ENCODE measurements at regions not wholly inside any gene's neighbourhood (a gene's known extent, or its start where the extent isn't known, plus 50 kb on each side); places are given as distances from the start of the nearest gene placed in this dataset.

GRCh38 chr9:108073823-108074222, 584.3 kb upstream of the KLF4 start:
- no peak for TF ChIP-seq POLR2AphosphoS5 (IDR thresholded peaks at IDR 0.05)
- no peak for TF ChIP-seq EP300 (IDR thresholded peaks at IDR 0.05)
- TF ChIP-seq, protein P1, sequence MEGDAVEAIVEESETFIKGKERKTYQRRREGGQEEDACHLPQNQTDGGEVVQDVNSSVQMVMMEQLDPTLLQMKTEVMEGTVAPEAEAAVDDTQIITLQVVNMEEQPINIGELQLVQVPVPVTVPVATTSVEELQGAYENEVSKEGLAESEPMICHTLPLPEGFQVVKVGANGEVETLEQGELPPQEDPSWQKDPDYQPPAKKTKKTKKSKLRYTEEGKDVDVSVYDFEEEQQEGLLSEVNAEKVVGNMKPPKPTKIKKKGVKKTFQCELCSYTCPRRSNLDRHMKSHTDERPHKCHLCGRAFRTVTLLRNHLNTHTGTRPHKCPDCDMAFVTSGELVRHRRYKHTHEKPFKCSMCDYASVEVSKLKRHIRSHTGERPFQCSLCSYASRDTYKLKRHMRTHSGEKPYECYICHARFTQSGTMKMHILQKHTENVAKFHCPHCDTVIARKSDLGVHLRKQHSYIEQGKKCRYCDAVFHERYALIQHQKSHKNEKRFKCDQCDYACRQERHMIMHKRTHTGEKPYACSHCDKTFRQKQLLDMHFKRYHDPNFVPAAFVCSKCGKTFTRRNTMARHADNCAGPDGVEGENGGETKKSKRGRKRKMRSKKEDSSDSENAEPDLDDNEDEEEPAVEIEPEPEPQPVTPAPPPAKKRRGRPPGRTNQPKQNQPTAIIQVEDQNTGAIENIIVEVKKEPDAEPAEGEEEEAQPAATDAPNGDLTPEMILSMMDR (IDR thresholded peaks at IDR 0.05) = no peak
- TF ChIP-seq POLR2A (IDR thresholded peaks at IDR 0.05; ENCODE audit: low read depth) = no peak
- Histone ChIP-seq H3K27ac (replicated peaks in 1 of 4) (no peak overlapping the region), H3K9me3 (no peaks in the 10 kb centered on the region), H3K27me3 (no peaks in the 10 kb centered on the region), H3K4me1 (no peaks in the 10 kb centered on the region), H3K4me3 (no peak overlapping the region), H3K36me3 (no peaks in the 10 kb centered on the region)
- 77% methylated on average over 6 of the region's 6 CpGs for WGBS
- DNase-seq (ENCODE audit: extremely low spot score) = no peak
- intact Hi-C loops (cut with DNase I) = no loop called here

DNA sequence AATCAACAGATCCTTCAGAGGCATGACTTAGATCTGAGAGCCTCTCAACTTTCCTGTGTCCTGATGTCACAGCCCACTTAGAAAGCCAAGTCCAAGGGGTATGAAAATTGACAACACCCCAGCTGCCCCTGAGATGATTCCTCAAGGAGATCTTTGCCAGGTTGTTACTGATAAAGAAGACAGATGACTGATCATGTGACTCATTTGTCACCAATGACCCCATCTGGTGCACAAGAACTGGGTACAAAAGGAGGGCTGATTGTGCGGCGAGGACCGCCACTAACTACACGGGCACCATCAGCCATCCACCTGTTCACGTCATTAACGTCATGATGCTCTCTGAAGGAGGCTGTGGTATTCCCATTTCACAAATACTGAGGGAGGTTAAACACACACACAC, 583.2 kb upstream of the KLF4 start:
- Histone ChIP-seq H3K4me3 (no peak overlapping the region), H3K27ac (replicated peaks in 1 of 4) (no peak overlapping the region), H3K9me3 (no peaks in the 10 kb centered on the region), H3K27me3 (no peaks in the 10 kb centered on the region), H3K36me3 (no peaks in the 10 kb centered on the region), H3K4me1 (no peaks in the 10 kb centered on the region)
- DNase-seq (ENCODE audit: extremely low spot score) = no peak
- TF ChIP-seq EP300 (IDR thresholded peaks at IDR 0.05) = no peak
- no peak for TF ChIP-seq POLR2A (IDR thresholded peaks at IDR 0.05; ENCODE audit: low read depth)
- TF ChIP-seq, protein P1 (IDR thresholded peaks at IDR 0.05) = no peak
- TF ChIP-seq POLR2AphosphoS5 (IDR thresholded peaks at IDR 0.05) = no peak
- 100% methylated on average over 6 of the region's 6 CpGs for WGBS
- intact Hi-C loops (cut with DNase I) = no loop called here

DNA sequence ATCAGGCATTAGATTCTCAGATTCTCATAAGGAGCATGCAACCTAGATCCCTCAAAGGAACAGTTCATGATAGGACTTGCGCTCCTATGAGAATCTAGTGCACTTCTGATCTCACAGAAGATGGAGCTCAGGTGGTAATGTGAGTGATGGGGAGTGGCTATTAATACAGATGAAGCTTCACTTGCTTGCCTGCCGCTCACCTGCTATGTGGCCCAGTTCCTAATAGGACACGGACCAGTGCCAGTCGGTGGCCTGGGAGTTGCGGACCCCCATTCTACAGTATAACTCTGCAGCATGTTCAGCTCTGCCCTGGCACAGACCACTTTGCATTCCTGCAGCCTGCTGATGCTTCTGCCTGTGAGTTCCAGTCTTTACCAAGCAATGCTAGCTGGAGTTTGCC, 581.3 kb upstream of the KLF4 start:
- Histone ChIP-seq H3K4me1 (no peaks in the 10 kb centered on the region), H3K27ac (replicated peaks in 1 of 4) (no peak overlapping the region), H3K9me3 (no peaks in the 10 kb centered on the region), H3K27me3 (no peaks in the 10 kb centered on the region), H3K36me3 (no peaks in the 10 kb centered on the region), H3K4me3 (no peak overlapping the region)
- intact Hi-C loops (cut with DNase I) = no loop called here
- DNase-seq (ENCODE audit: extremely low spot score) = no peak
- TF ChIP-seq POLR2AphosphoS5 (IDR thresholded peaks at IDR 0.05) (no peak), EP300 (IDR thresholded peaks at IDR 0.05) (no peak), POLR2A (IDR thresholded peaks at IDR 0.05; ENCODE audit: low read depth) (no peak)
- TF ChIP-seq, protein P1 (IDR thresholded peaks at IDR 0.05) = no peak
- WGBS = 98% methylated on average over 4 of the region's 5 CpGs

DNA sequence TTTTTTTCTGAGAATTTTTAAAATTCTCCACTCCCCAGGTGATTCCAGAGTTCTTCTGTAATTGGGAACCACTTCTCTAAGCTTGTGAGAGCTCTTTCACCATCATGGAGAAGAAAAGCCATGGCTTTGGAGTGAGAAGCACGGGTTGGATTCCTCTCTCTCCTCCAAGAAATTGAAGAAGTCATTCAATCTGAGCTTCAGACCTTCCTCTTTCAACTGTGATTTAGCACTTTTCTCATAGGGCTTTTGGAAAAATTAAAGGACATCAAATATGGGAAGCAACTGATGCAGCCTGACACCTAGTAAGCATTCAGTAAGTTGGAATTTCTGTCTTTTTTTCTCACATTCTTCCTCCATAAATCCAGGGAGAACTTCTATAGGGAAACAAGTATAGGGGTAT, 580.4 kb upstream of the KLF4 start:
- Histone ChIP-seq H3K4me1 (no peaks in the 10 kb centered on the region), H3K27me3 (no peaks in the 10 kb centered on the region), H3K27ac (replicated peaks in 1 of 4) (no peak overlapping the region), H3K36me3 (no peaks in the 10 kb centered on the region), H3K4me3 (no peak overlapping the region), H3K9me3 (no peaks in the 10 kb centered on the region)
- no peak for DNase-seq (ENCODE audit: extremely low spot score)
- intact Hi-C loops (cut with DNase I) = no loop called here
- TF ChIP-seq POLR2AphosphoS5 (IDR thresholded peaks at IDR 0.05) = no peak
- 65% methylated on average over 1 of the region's 1 CpG for WGBS

DNA sequence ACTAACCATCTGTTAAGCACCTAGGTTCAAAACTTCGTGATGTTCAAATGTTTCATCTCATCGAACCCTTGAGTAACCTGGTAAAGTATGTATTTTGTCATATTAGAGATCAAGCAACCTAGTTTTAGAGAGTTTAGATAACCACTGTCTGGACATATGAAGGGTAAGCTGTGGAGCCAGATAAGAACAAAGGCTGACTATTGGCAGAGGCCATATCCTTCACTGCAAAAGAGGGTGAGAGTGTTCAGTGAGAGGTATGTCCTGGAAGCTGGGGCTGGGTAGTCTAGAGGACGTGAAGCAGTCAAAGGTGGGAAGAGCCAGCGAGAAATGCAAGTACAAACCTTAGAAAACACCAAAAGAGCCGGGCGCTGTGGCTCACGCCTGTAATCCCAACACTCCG, 573.1 kb upstream of the KLF4 start:
- Histone ChIP-seq H3K9me3 (no peaks in the 10 kb centered on the region), H3K36me3 (no peaks in the 10 kb centered on the region), H3K4me3 (no peak overlapping the region), H3K4me1 (peaks cover 0 to 6% (median 3%) of the 10 kb centered on the region in 4 donors), H3K27ac (replicated peaks in 1 of 4) (no peak overlapping the region), H3K27me3 (no peaks in the 10 kb centered on the region)
- intact Hi-C loops (cut with DNase I) = no loop called here
- DNase-seq (ENCODE audit: extremely low spot score) = no peak
- no peak for TF ChIP-seq POLR2AphosphoS5 (IDR thresholded peaks at IDR 0.05)
- TF ChIP-seq POLR2A (IDR thresholded peaks at IDR 0.05; ENCODE audit: low read depth) = no peak
- no peak for TF ChIP-seq EP300 (IDR thresholded peaks at IDR 0.05)
- TF ChIP-seq, protein P1 (IDR thresholded peaks at IDR 0.05) = no peak
- 94% methylated on average over 8 of the region's 8 CpGs for WGBS
